ENCODE measurements at regions not wholly inside any gene's neighbourhood (a gene's known extent, or its start where the extent isn't known, plus 50 kb on each side); places are given as distances from the start of the nearest gene placed in this dataset.

GRCh38 chr10:75319274-75319673 is 82.3 kb downstream of the ZNF503 start (continued):
- no peak for TF ChIP-seq AKAP8 (CRISPR knock-in tag; IDR thresholded peaks at IDR 0.05)
- TF ChIP-seq POGZ (CRISPR knock-in tag; IDR thresholded peaks at IDR 0.05) = no peak
- no peak for TF ChIP-seq SETDB1 (CRISPR knock-in tag; IDR thresholded peaks at IDR 0.05; ENCODE audit: borderline replicate concordance)
- no peak for TF ChIP-seq SIN3B (IDR thresholded peaks at IDR 0.05; ENCODE audit: low read length)
- no peak for TF ChIP-seq MAFG (CRISPR knock-in tag; IDR thresholded peaks at IDR 0.05)
- TF ChIP-seq RNF219 (CRISPR knock-in tag; IDR thresholded peaks at IDR 0.05) = no peak
- no peak for TF ChIP-seq ZSCAN21 (CRISPR knock-in tag; IDR thresholded peaks at IDR 0.05; ENCODE audit: borderline replicate concordance)
- TF ChIP-seq ZNF558 (CRISPR knock-in tag; IDR thresholded peaks at IDR 0.05; ENCODE audit: borderline replicate concordance) = no peak

- intact Hi-C loops (cut with micrococcal nuclease; ENCODE audit: unreplicated experiment) = no loop called here
- no peaks in the 10 kb centered on the region for H3K4me1 ChIP-seq (ENCODE audit: insufficient read depth, low read length)
- FAIRE-seq = no peak
- no peak for ATAC-seq
- H3K9ac ChIP-seq (ENCODE audit: insufficient read depth, low read depth, low read length) = no peak overlapping the region
- 9% methylated on average over 1 of the region's 1 CpG for WGBS (ENCODE audit: low lambda C conversion rate)
- H3K79me2 ChIP-seq (ENCODE audit: insufficient read depth, low read length) = no peaks in the 10 kb centered on the region
- no peak for DNase-seq (ENCODE audit: low spot score)
- no peak overlapping the region for H2AFZ ChIP-seq (ENCODE audit: low read length)
- CTCF ChIA-PET (ENCODE audit: low intra/inter-chr PET ratio, low total read pairs) = no interaction called here
- no TSS peak for BruUV-seq (replicated peaks)
- H3K27ac ChIP-seq (ENCODE audit: extremely low read length, insufficient read depth, low read length) = no peak overlapping the region
- H3K9me3 ChIP-seq (ENCODE audit: low read length) = no peaks in the 10 kb centered on the region
- H3K36me3 ChIP-seq (replicated peaks in 1 of 2; ENCODE audit: control insufficient read depth in 1 of 2, insufficient read depth in 2 of 2, low read length in 2 of 2) = no peaks in the 10 kb centered on the region
- no peaks in the 10 kb centered on the region; a peak in 1 of 5 replicates for H3K27me3 ChIP-seq (ENCODE audit: control insufficient read depth in 1 of 2, insufficient read depth in 2 of 2, low read length in 2 of 2)
- H4K20me1 ChIP-seq (ENCODE audit: insufficient read depth, low read length) = no peaks in the 10 kb centered on the region
- POLR2A ChIA-PET = no interaction called here
- in situ Hi-C loops (cut with HindIII; ENCODE audit: extremely low pct_ligation_motif_present, low pct_unique_long_range_greater_than_20kb) = no loop called here
- no peak overlapping the region for H3K4me2 ChIP-seq (ENCODE audit: low read depth, low read length)
- no peak overlapping the region for H3K4me3 ChIP-seq (replicated peaks in 1 of 3; ENCODE audit: insufficient read depth in 1 of 3, low read depth in 2 of 3, low read length in 3 of 3)
- TF ChIP-seq SP4 (CRISPR knock-in tag; IDR thresholded peaks at IDR 0.05) = no peak
- TF ChIP-seq KLF13 (CRISPR knock-in tag; IDR thresholded peaks at IDR 0.05) = no peak
- no peak for TF ChIP-seq TEAD2 (CRISPR knock-in tag; IDR thresholded peaks at IDR 0.05)
- TF ChIP-seq RBM22 (optimal IDR thresholded peaks at IDR 0.05; ENCODE audit: low read length) = no peak
- no peak for TF ChIP-seq ZNF362 (CRISPR knock-in tag; IDR thresholded peaks at IDR 0.05; ENCODE audit: borderline replicate concordance)
- TF ChIP-seq PHB2 (IDR thresholded peaks at IDR 0.05; ENCODE audit: partially characterized antibody) = no peak
- TF ChIP-seq HOXD1 (CRISPR knock-in tag; IDR thresholded peaks at IDR 0.05) = no peak
- TF ChIP-seq AHR (CRISPR knock-in tag; IDR thresholded peaks at IDR 0.05) = no peak
- no peak for TF ChIP-seq NFRKB (IDR thresholded peaks at IDR 0.05)
- no peak for TF ChIP-seq BATF2 (CRISPR knock-in tag; IDR thresholded peaks at IDR 0.05)
- no peak for TF ChIP-seq GPN1 (CRISPR knock-in tag; IDR thresholded peaks at IDR 0.05; ENCODE audit: borderline replicate concordance)
- TF ChIP-seq ZKSCAN1 (IDR thresholded peaks at IDR 0.05; ENCODE audit: low read length) = no peak
- no peak for TF ChIP-seq MLX (CRISPR knock-in tag; IDR thresholded peaks at IDR 0.05)
- TF ChIP-seq CREM (IDR thresholded peaks at IDR 0.05) = no peak
- no peak for TF ChIP-seq CREM (CRISPR knock-in tag; IDR thresholded peaks at IDR 0.05)
- TF ChIP-seq LCORL (IDR thresholded peaks at IDR 0.05) = no peak
- TF ChIP-seq LCORL (CRISPR knock-in tag; IDR thresholded peaks at IDR 0.05) = no peak
Measured at GRCh38 chr10:75314570-75314969, 78.8 kb upstream of the COMTD1 start.

All from HepG2 (cell line).